Mesenchymal stem cell (in vitro differentiated cells and primary cell): ENCODE measurements at regions not wholly inside any gene's neighbourhood (a gene's known extent, or its start where the extent isn't known, plus 50 kb on each side); places are given as distances from the start of the nearest gene placed in this dataset.
"Not testable (repeated sequence)": the region's sequence is repeated elsewhere in the genome, so short reads cannot be mapped to it uniquely, and the experiment has no call there.

Experiments
- DNase-seq: peaks from one replicate; pipeline ENCODE4 v3.0.0-alpha.2; 2013
- H2AFZ ChIP-seq: one replicate; pipeline ENCODE4 v1.6.1; 2013; ENCODE audit warnings: low read depth, mild to moderate bottlenecking, control low read depth, inconsistent platforms, low read length, moderate library complexity
- H2AK5ac ChIP-seq: 2 replicates; pipeline ENCODE4 v1.6.1; 2013; ENCODE audit warnings: low read length, moderate library complexity, mild to moderate bottlenecking, inconsistent platforms; ENCODE audit not compliant: severe bottlenecking
- H2BK120ac ChIP-seq: one replicate; pipeline ENCODE4 v1.6.1; 2013; ENCODE audit warnings: low read depth, mild to moderate bottlenecking, inconsistent platforms, low read length, moderate library complexity
- H2BK12ac ChIP-seq, 2 experiments: one replicate each; pipeline ENCODE4 v1.6.1; 2013; ENCODE audit warnings: inconsistent platforms in 2 of 2, low read length in 2 of 2, mild to moderate bottlenecking in 2 of 2, moderate library complexity in 2 of 2, control low read depth in 1 of 2
- H2BK15ac ChIP-seq: one replicate; pipeline ENCODE4 v1.6.1; 2013; ENCODE audit warnings: mild to moderate bottlenecking, low read depth, inconsistent platforms; ENCODE audit not compliant: poor library complexity, severe bottlenecking
- H2BK5ac ChIP-seq: 2 replicates; pipeline ENCODE4 v1.6.1; 2013; ENCODE audit warnings: low read depth, mild to moderate bottlenecking, low read length, control low read depth, inconsistent platforms; ENCODE audit not compliant: poor library complexity, severe bottlenecking
- H3K14ac ChIP-seq, 2 experiments: one replicate each; pipeline ENCODE4 v1.6.1; 2013; ENCODE audit warnings: inconsistent platforms in 2 of 2, low read length in 2 of 2, control low read depth in 1 of 2, mild to moderate bottlenecking in 1 of 2, moderate library complexity in 1 of 2
- H3K18ac ChIP-seq, 2 experiments: one replicate each; pipeline ENCODE4 v1.6.1; 2013; ENCODE audit warnings: inconsistent platforms in 2 of 2, low read length in 2 of 2, control low read depth in 1 of 2, low read depth in 1 of 2, mild to moderate bottlenecking in 1 of 2
- H3K23ac ChIP-seq, 2 experiments: one replicate each; pipeline ENCODE4 v1.6.1; 2013; ENCODE audit warnings: inconsistent platforms in 2 of 2, low read length in 2 of 2, mild to moderate bottlenecking in 2 of 2, moderate library complexity in 2 of 2, control low read depth in 1 of 2
- H3K27ac ChIP-seq: 2 replicates; pipeline ENCODE4 v1.5.1; 2013; ENCODE audit warnings: mild to moderate bottlenecking, moderate library complexity, low read length, control low read depth, inconsistent platforms; ENCODE audit not compliant: poor library complexity, severe bottlenecking
- H3K27me3 ChIP-seq, 2 experiments: 2 replicates each; pipeline versions ENCODE4 v1.6.1 to v1.7.0; 2013; ENCODE audit warnings: low read length in 2 of 2, mild to moderate bottlenecking in 2 of 2, moderate library complexity in 2 of 2, control low read depth in 1 of 2, inconsistent platforms in 1 of 2; ENCODE audit not compliant: control insufficient read depth in 1 of 2, insufficient read depth in 1 of 2
- H3K36me3 ChIP-seq, 2 experiments: 2 replicates each; pipeline versions ENCODE4 v1.6.1 to v1.7.0; 2013; ENCODE audit warnings: low read length in 2 of 2, control low read depth in 1 of 2, inconsistent platforms in 1 of 2, low read depth in 1 of 2, mild to moderate bottlenecking in 1 of 2; ENCODE audit not compliant: insufficient read depth in 2 of 2, control insufficient read depth in 1 of 2
- H3K4ac ChIP-seq, 2 experiments: one replicate each; pipeline ENCODE4 v1.6.1; 2013; ENCODE audit warnings: inconsistent platforms in 2 of 2, low read length in 2 of 2, mild to moderate bottlenecking in 2 of 2, moderate library complexity in 2 of 2, control low read depth in 1 of 2, low read depth in 1 of 2
- H3K4me1 ChIP-seq: 2 replicates; pipeline ENCODE4 v1.6.1; 2013; ENCODE audit warnings: low read depth, low read length, control low read depth; ENCODE audit not compliant: control insufficient read depth, insufficient read depth
- H3K4me2 ChIP-seq: 2 replicates; pipeline ENCODE4 v1.6.1; 2013; ENCODE audit warnings: low read length, mild to moderate bottlenecking, inconsistent platforms; ENCODE audit not compliant: poor library complexity, severe bottlenecking
- H3K4me3 ChIP-seq, 2 experiments: 2 replicates each; pipeline versions ENCODE4 v1.5.1 to v1.7.0; 2013; ENCODE audit warnings: low read length in 2 of 2, mild to moderate bottlenecking in 2 of 2, control low read depth in 1 of 2, low read depth in 1 of 2; ENCODE audit not compliant: insufficient read depth in 1 of 2
- H3K79me1 ChIP-seq: replicated peaks from 2 replicates; pipeline ENCODE4 v1.6.1; 2013; ENCODE audit warnings: mild to moderate bottlenecking, control low read depth, low read length, inconsistent platforms; ENCODE audit not compliant: poor library complexity, severe bottlenecking
- H3K9ac ChIP-seq: 2 replicates; pipeline ENCODE4 v1.7.0; 2013; ENCODE audit warnings: mild to moderate bottlenecking, low read length, moderate library complexity
- H3K9me3 ChIP-seq: 2 replicates; pipeline ENCODE4 v1.7.0; 2013; ENCODE audit warnings: mild to moderate bottlenecking, low read length; ENCODE audit not compliant: control insufficient read depth
- H4K8ac ChIP-seq: one replicate; pipeline ENCODE4 v1.6.1; 2013; ENCODE audit warnings: inconsistent platforms, mild to moderate bottlenecking, low read length, moderate library complexity
- H4K91ac ChIP-seq: one replicate; pipeline ENCODE4 v1.6.1; 2013; ENCODE audit warnings: mild to moderate bottlenecking, low read length, inconsistent platforms
- WGBS: methylation state at CpG from one replicate; pipeline ENCODE4 v1.1.7; 2013; ENCODE audit warnings: mixed read lengths; 5-methylcytosine and 5-hydroxymethylcytosine counted together

DNA sequence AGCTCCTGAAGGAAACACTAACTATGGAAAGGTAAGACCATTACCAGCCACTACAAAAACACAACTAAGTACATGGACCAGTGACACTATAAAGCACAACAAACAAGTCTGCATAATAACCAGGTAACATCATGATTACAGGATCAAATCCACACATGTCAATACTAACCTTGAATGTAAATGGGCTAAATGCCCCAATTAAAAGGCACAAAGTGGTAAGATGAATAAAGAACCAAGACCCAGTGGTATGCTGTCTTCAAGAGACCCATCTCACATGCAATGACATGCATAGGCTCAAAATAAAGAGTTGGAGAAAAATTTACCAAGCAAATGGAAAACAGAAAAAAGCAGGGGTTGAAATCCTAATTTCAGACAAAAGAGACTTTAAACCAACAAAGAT lies 261.8 kb downstream of the RAP2B start:
- H3K23ac ChIP-seq, H4K91ac ChIP-seq, H2BK12ac ChIP-seq, H3K4me1 ChIP-seq, H3K79me1 ChIP-seq, H3K27ac ChIP-seq, H2BK120ac ChIP-seq, H3K9ac ChIP-seq, H3K14ac ChIP-seq, H4K8ac ChIP-seq, H2AFZ ChIP-seq, H2BK15ac ChIP-seq, H3K18ac ChIP-seq, H2BK5ac ChIP-seq, H2AK5ac ChIP-seq, DNase-seq, H3K36me3 ChIP-seq, H3K4ac ChIP-seq, H3K4me3 ChIP-seq, H3K27me3 ChIP-seq, H3K4me2 ChIP-seq: not testable (repeated sequence)
- peaks cover 57% of the 10 kb centered on the region for H3K9me3 ChIP-seq

DNA sequence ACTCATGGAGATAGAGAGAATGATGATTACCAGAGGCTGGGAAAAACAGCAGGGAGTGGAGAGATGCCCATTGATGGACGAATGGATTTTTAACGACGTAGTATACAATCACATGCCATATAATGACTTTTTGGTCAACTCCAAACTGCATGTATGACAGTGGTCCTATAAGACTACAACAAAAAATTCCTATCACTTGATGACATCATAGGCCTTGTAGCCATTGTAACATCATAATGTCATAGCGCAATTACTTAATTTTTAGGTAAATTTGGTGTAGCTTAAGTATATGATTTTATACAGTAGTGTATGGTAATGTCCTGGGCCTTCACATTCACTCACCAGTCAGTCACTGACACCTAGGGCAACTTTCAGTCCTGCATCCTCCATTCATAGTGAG lies 264.3 kb downstream of the RAP2B start:
- H2BK15ac ChIP-seq, result no peak overlapping the region
- WGBS, result 92% methylated on average over 3 of the region's 4 CpGs
- H3K23ac ChIP-seq, result no peak overlapping the region
- no peak overlapping the region for H3K18ac ChIP-seq
- DNase-seq, result no peak
- no peak overlapping the region for H3K4ac ChIP-seq
- H2BK120ac ChIP-seq, result no peak overlapping the region
- no peak overlapping the region for H3K9ac ChIP-seq
- no peak overlapping the region for H2AFZ ChIP-seq
- H2BK5ac ChIP-seq, result no peak overlapping the region
- no peak overlapping the region for H3K4me2 ChIP-seq
- H3K27me3 ChIP-seq, result no peaks in the 10 kb centered on the region
- H2AK5ac ChIP-seq, result no peak overlapping the region
- H3K79me1 ChIP-seq, result no peaks in the 10 kb centered on the region
- no peak overlapping the region for H3K14ac ChIP-seq
- no peak overlapping the region for H4K91ac ChIP-seq
- no peak overlapping the region for H3K27ac ChIP-seq
- no peak overlapping the region for H4K8ac ChIP-seq
- H3K36me3 ChIP-seq, result no peaks in the 10 kb centered on the region
- H2BK12ac ChIP-seq, result no peak overlapping the region
- H3K4me3 ChIP-seq, result no peak overlapping the region
- no peaks in the 10 kb centered on the region for H3K4me1 ChIP-seq
- H3K9me3 ChIP-seq, result peaks cover 34% of the 10 kb centered on the region

DNA sequence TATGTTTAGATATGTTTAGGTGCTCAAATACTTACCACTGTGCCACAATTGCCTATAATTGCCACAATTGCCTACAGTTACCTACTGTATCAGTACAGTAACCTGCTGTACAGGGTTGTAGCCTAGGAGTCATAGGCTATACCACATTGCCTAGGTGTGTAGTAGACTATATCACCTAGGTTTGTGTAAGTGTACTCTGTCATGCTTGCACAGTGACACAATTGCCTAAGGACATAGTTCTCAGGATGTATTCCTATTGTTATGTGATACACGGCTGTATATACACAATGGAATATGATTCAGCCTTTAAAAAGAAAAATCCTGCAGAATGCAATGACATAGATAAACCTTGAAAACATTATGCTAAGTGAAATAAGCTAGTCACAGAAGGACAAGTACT lies 264.8 kb downstream of the RAP2B start:
- Histone ChIP-seq H2AFZ (no peak overlapping the region), H2AK5ac (no peak overlapping the region)
- WGBS, result no CpG with 5 or more reads among the region's 1 CpG

DNA sequence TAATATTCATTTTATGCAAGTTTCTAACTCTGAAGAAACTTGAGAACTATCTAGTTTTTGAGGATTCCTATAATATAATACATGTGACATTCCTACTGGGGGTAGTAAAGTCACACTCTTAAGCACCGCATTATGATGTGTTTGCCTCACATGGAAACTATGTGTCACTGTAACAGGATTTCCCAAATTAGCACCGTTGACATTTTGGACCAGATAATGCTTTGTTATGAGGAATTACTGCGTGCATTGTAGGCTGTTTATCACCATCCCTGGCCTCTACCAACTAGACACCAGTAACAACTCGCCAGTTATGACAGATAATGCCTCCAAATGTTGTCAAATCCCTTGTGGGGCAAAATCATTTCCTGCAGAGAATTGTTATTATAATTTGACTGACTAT lies 267.8 kb downstream of the RAP2B start:
- H3K14ac ChIP-seq, result no peak overlapping the region
- H2AFZ ChIP-seq, result no peak overlapping the region
- H3K79me1 ChIP-seq, result no peaks in the 10 kb centered on the region
- no peak overlapping the region for H2BK12ac ChIP-seq
- no peaks in the 10 kb centered on the region for H3K27me3 ChIP-seq
- WGBS, result 97% methylated on average over 3 of the region's 4 CpGs
- H2BK5ac ChIP-seq, result no peak overlapping the region
- no peak overlapping the region for H3K18ac ChIP-seq
- H3K4me2 ChIP-seq, result no peak overlapping the region
- H2AK5ac ChIP-seq, result no peak overlapping the region
- H3K4me1 ChIP-seq, result no peaks in the 10 kb centered on the region
- no peak overlapping the region for H3K4me3 ChIP-seq
- no peak for DNase-seq
- H3K23ac ChIP-seq, result no peak overlapping the region
- H3K36me3 ChIP-seq, result no peaks in the 10 kb centered on the region
- H2BK15ac ChIP-seq, result no peak overlapping the region
- H4K91ac ChIP-seq, result no peak overlapping the region
- H3K4ac ChIP-seq, result no peak overlapping the region
- no peak overlapping the region for H2BK120ac ChIP-seq
- H3K9me3 ChIP-seq, result peaks cover 2% of the 10 kb centered on the region
- no peak overlapping the region for H3K27ac ChIP-seq
- H3K9ac ChIP-seq, result no peak overlapping the region
- no peak overlapping the region for H4K8ac ChIP-seq

More for the DNA sequence above, 264.8 kb downstream of the RAP2B start:
- no peak overlapping the region for H4K91ac ChIP-seq
- no peak overlapping the region for H2BK5ac ChIP-seq
- H3K9ac ChIP-seq, result no peak overlapping the region
- H4K8ac ChIP-seq, result no peak overlapping the region
- H3K79me1 ChIP-seq, result no peaks in the 10 kb centered on the region
- H3K9me3 ChIP-seq, result peaks cover 30% of the 10 kb centered on the region
- no peak overlapping the region for H3K18ac ChIP-seq
- no peak overlapping the region for H2BK120ac ChIP-seq
- no peaks in the 10 kb centered on the region for H3K36me3 ChIP-seq
- no peaks in the 10 kb centered on the region for H3K4me1 ChIP-seq
- H3K27ac ChIP-seq, result no peak overlapping the region
- no peak overlapping the region for H3K14ac ChIP-seq
- H3K4ac ChIP-seq, result no peak overlapping the region
- no peak overlapping the region for H2BK15ac ChIP-seq
- H3K4me2 ChIP-seq, result no peak overlapping the region
- no peak overlapping the region for H3K4me3 ChIP-seq
- DNase-seq, result no peak
- no peak overlapping the region for H2BK12ac ChIP-seq
- no peak overlapping the region for H3K23ac ChIP-seq
- no peaks in the 10 kb centered on the region for H3K27me3 ChIP-seq
